ENCODE measurements at regions not wholly inside any gene's neighbourhood (a gene's known extent, or its start where the extent isn't known, plus 50 kb on each side); places are given as distances from the start of the nearest gene placed in this dataset.

DNA sequence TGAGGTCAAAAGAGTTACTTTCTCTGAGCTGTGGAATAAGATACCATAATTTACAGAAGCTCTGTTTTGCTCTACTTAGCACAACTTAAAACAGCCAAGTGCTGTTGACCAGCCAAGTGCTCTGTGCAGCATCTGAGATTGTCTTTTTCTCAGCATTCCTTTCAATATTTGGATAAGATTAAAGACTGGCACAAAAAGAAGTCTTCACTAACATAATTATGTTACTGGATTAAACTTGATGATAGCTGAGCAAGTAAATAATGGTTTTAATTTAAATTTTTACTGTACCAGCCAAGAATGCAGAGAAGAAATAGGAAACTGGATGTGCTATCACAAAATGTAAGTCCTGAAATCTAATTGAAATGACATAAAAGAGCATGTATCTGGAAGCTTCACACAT, 60.4 kb downstream of the NPY2R start:
- no peak for DNase-seq (ENCODE audit: low spot score in 2 of 2)
- no peak for FAIRE-seq

DNA sequence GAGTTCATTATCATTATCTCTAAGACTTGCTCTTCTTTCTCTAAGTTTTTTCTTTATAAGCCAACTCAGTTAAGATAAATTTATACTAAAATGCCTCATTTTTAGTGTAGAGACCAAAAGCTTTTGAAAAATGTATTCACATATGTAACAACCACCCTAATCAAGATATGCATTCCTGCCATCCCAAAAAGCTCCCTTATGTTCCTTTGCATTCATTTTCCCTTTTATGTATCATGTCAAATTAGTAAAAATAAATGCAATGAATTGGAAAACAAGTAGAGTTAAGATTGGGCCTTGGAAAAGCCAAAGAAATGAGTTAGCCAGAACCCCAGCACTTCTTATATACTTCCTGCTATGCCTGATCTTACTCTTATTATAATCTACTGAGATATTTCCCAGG, 62.2 kb downstream of the NPY2R start:
- no peak for DNase-seq (ENCODE audit: low spot score in 2 of 2)
- no peak for FAIRE-seq

- DNase-seq (ENCODE audit: low spot score in 2 of 2) (no peak), FAIRE-seq (peak; percentile 10)
Observed at GRCh38 chr4:155271557-155271956, 63.1 kb downstream of the NPY2R start.

- no peak for FAIRE-seq
Observed at GRCh38 chr4:155288999-155289398, 80.6 kb downstream of the NPY2R start.

More at GRCh38 chr4:155288999-155289398, 80.6 kb downstream of the NPY2R start:
- DNase-seq (ENCODE audit: low spot score in 2 of 2): no peak

Data from frontal cortex (tissue), 3 donors.